B cell (primary cell): ENCODE measurements at regions not wholly inside any gene's neighbourhood (a gene's known extent, or its start where the extent isn't known, plus 50 kb on each side); places are given as distances from the start of the nearest gene placed in this dataset.

Experiments used
- EZH2 ChIP-seq: IDR thresholded peaks from 2 replicates; pipeline ENCODE4 v1.6.1; 2012; ENCODE audit warnings: borderline replicate concordance, low read depth, mild to moderate bottlenecking, moderate library complexity, low read length; ENCODE audit not compliant: insufficient read depth, poor library complexity, severe bottlenecking
- TF ChIP-seq, protein P1 (sequence below): fragments of 200-600 bp; IDR thresholded peaks from one replicate; pipeline ENCODE4 v1.8.0; 2022; ENCODE audit warnings: antibody characterized with exemption, mild to moderate bottlenecking

DNA sequence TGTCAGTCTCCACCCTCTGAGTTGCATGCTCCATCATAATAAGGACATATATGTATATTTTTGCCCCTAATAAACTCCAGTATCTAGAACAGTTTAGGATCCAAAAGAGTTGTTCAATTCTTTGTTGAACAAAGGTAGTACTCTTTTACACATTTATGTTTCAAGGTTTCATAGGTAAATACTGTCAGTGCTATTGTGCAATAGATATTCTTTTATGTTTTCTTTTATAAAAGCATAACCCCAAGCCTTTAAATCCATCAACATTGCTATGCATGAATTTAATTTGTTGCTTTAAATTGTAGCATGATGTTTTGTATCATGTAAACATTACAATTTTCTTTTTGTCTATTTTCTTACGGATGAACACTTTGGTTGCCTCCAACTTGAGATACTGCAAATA is 469.7 kb upstream of the COBL start:
- TF ChIP-seq, protein P1, sequence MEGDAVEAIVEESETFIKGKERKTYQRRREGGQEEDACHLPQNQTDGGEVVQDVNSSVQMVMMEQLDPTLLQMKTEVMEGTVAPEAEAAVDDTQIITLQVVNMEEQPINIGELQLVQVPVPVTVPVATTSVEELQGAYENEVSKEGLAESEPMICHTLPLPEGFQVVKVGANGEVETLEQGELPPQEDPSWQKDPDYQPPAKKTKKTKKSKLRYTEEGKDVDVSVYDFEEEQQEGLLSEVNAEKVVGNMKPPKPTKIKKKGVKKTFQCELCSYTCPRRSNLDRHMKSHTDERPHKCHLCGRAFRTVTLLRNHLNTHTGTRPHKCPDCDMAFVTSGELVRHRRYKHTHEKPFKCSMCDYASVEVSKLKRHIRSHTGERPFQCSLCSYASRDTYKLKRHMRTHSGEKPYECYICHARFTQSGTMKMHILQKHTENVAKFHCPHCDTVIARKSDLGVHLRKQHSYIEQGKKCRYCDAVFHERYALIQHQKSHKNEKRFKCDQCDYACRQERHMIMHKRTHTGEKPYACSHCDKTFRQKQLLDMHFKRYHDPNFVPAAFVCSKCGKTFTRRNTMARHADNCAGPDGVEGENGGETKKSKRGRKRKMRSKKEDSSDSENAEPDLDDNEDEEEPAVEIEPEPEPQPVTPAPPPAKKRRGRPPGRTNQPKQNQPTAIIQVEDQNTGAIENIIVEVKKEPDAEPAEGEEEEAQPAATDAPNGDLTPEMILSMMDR = no peak
- no peak for TF ChIP-seq EZH2
